WTC11 (cell line): ENCODE measurements at regions not wholly inside any gene's neighbourhood (a gene's known extent, or its start where the extent isn't known, plus 50 kb on each side); places are given as distances from the start of the nearest gene placed in this dataset.
"Not testable (repeated sequence)": the region's sequence is repeated elsewhere in the genome, so short reads cannot be mapped to it uniquely, and the experiment has no call there.

Experiments used
- ATAC-seq: fragments of 200-7000 bp; cut with Tn5 transposase; 2 replicates; pipeline ENCODE4 v1.10.0; 2021; ENCODE audit warnings: mild to moderate bottlenecking, moderate library complexity
- CTCF ChIA-PET: fragments of 300-600 bp; sonication (Branson Sonifier 250); formaldehyde crosslinking; loops from one replicate; lab custom pipeline; 2021; ENCODE audit warnings: antibody characterized with exemption; lab: Charles Lee
- POLR2A ChIA-PET: fragments of 350-600 bp; sonication (Branson Sonifier 250); formaldehyde crosslinking; loops from one replicate; lab custom pipeline; 2021; ENCODE audit warnings: antibody characterized with exemption; lab: Charles Lee
- DNase-seq: peaks from one replicate; pipeline ENCODE4 v3.0.0; 2021; ENCODE audit warnings: low spot score
- H3K27ac Mint-ChIP-seq: 2 replicates; pipeline ENCODE4 v1.8.0; 2021; ENCODE audit warnings: mixed read lengths
- H3K27me3 Mint-ChIP-seq: 2 replicates; pipeline ENCODE4 v1.8.0; 2021; ENCODE audit warnings: low read depth, mild to moderate bottlenecking, moderate library complexity, mixed read lengths
- H3K36me3 Mint-ChIP-seq: 2 replicates; pipeline ENCODE4 v1.8.0; 2021; ENCODE audit warnings: mixed read lengths
- H3K4me1 Mint-ChIP-seq: 2 replicates; pipeline ENCODE4 v1.8.0; 2022; ENCODE audit warnings: mixed read lengths
- H3K4me3 Mint-ChIP-seq: 2 replicates; pipeline ENCODE4 v1.8.0; 2021; ENCODE audit warnings: mild to moderate bottlenecking, moderate library complexity, mixed read lengths
- H3K9me3 Mint-ChIP-seq: 2 replicates; pipeline ENCODE4 v1.8.0; 2021; ENCODE audit warnings: mixed read lengths
- ATF1 ChIP-seq: sonication (generic); formaldehyde crosslinking; IDR thresholded peaks from 2 replicates; pipeline ENCODE4 v1.8.1; 2023; ENCODE audit warnings: mild to moderate bottlenecking, moderate library complexity, missing genetic modification reagents
- ATF3 ChIP-seq: sonication (generic); formaldehyde crosslinking; conservative IDR thresholded peaks from 2 replicates; pipeline ENCODE4 v1.8.1; 2022; ENCODE audit warnings: mild to moderate bottlenecking, missing genetic modification reagents
- CREM ChIP-seq: sonication (generic); formaldehyde crosslinking; IDR thresholded peaks from 2 replicates; pipeline ENCODE4 v1.8.1; 2022; ENCODE audit warnings: mild to moderate bottlenecking, missing genetic modification reagents, moderate library complexity
- CTCF ChIP-seq: fragments of 200-600 bp; IDR thresholded peaks from 2 replicates; pipeline ENCODE4 v1.8.0; 2022; ENCODE audit warnings: antibody characterized with exemption
- ETV6 ChIP-seq: sonication (generic); formaldehyde crosslinking; IDR thresholded peaks from 2 replicates; pipeline ENCODE4 v1.8.1; 2022; ENCODE audit warnings: mild to moderate bottlenecking, missing genetic modification reagents
- GTF2I ChIP-seq: fragments of 250-450 bp; sonication (Bioruptor Pico); conservative IDR thresholded peaks from 2 replicates; pipeline ENCODE4 v1.4.0; 2021; ENCODE audit warnings: mild to moderate bottlenecking
- JAZF1 ChIP-seq: fragments of 250-450 bp; sonication (Bioruptor Pico); IDR thresholded peaks from 2 replicates; pipeline ENCODE4 v1.9.0; 2021; ENCODE audit warnings: moderate library complexity, mild to moderate bottlenecking, inconsistent platforms
- MLX ChIP-seq: sonication (generic); formaldehyde crosslinking; IDR thresholded peaks from 2 replicates; pipeline ENCODE4 v1.8.1; 2023; ENCODE audit warnings: mild to moderate bottlenecking, missing genetic modification reagents, moderate library complexity
- NR1H2 ChIP-seq: sonication (generic); formaldehyde crosslinking; IDR thresholded peaks from 2 replicates; pipeline ENCODE4 v1.9.0; 2021; ENCODE audit warnings: mild to moderate bottlenecking, moderate library complexity, missing genetic modification reagents
- NR3C1 ChIP-seq: sonication (generic); formaldehyde crosslinking; conservative IDR thresholded peaks from 2 replicates; pipeline ENCODE4 v1.8.1; 2023; ENCODE audit warnings: low read depth, mild to moderate bottlenecking, missing genetic modification reagents
- RELA ChIP-seq: sonication (generic); formaldehyde crosslinking; IDR thresholded peaks from 2 replicates; pipeline ENCODE4 v1.8.1; 2022; ENCODE audit warnings: missing genetic modification reagents, mild to moderate bottlenecking, borderline replicate concordance
- SP1 ChIP-seq: sonication (generic); formaldehyde crosslinking; conservative IDR thresholded peaks from 2 replicates; pipeline ENCODE4 v1.8.1; 2022; ENCODE audit warnings: missing genetic modification reagents
- TEAD1 ChIP-seq: sonication (generic); formaldehyde crosslinking; IDR thresholded peaks from 2 replicates; pipeline ENCODE4 v1.8.0; 2022; ENCODE audit warnings: mild to moderate bottlenecking, missing genetic modification reagents
- TEAD4 ChIP-seq: sonication (generic); formaldehyde crosslinking; IDR thresholded peaks from 2 replicates; pipeline ENCODE4 v1.8.0; 2022; ENCODE audit warnings: mild to moderate bottlenecking, missing genetic modification reagents
- ZBTB43 ChIP-seq: sonication (generic); formaldehyde crosslinking; IDR thresholded peaks from 2 replicates; pipeline ENCODE4 v1.8.1; 2023; ENCODE audit warnings: mild to moderate bottlenecking, missing genetic modification reagents
- ZMAT4 ChIP-seq: fragments of 250-450 bp; sonication (Bioruptor Pico); IDR thresholded peaks from 2 replicates; pipeline ENCODE4 v1.9.0; 2021; ENCODE audit warnings: mild to moderate bottlenecking
- ZNF232 ChIP-seq: sonication (generic); formaldehyde crosslinking; IDR thresholded peaks from 2 replicates; pipeline ENCODE4 v1.8.0; 2022; ENCODE audit warnings: mild to moderate bottlenecking, missing genetic modification reagents
- ZNF317 ChIP-seq: sonication (generic); formaldehyde crosslinking; IDR thresholded peaks from 2 replicates; pipeline ENCODE4 v1.8.1; 2023; ENCODE audit warnings: low read depth, mild to moderate bottlenecking, moderate library complexity, missing genetic modification reagents, borderline replicate concordance
- TF ChIP-seq, protein P1 (sequence below): sonication (generic); formaldehyde crosslinking; IDR thresholded peaks from 2 replicates; pipeline ENCODE4 v1.8.0; 2022; ENCODE audit warnings: mild to moderate bottlenecking, missing genetic modification reagents
- TF ChIP-seq, protein P2 (sequence below): sonication (generic); formaldehyde crosslinking; IDR thresholded peaks from 2 replicates; pipeline ENCODE4 v1.8.0; 2022; ENCODE audit warnings: mild to moderate bottlenecking, missing genetic modification reagents
- TF ChIP-seq, protein P3 (sequence below): sonication (generic); formaldehyde crosslinking; IDR thresholded peaks from 2 replicates; pipeline ENCODE4 v1.8.1; 2022; ENCODE audit warnings: low read depth, mild to moderate bottlenecking, moderate library complexity, missing genetic modification reagents, borderline replicate concordance
- TF ChIP-seq, protein P4 (sequence below): sonication (generic); formaldehyde crosslinking; IDR thresholded peaks from 2 replicates; pipeline ENCODE4 v1.8.1; 2022; ENCODE audit warnings: missing genetic modification reagents, borderline replicate concordance
- TF ChIP-seq, protein P5 (sequence below): sonication (generic); formaldehyde crosslinking; IDR thresholded peaks from 2 replicates; pipeline ENCODE4 v1.8.1; 2023; ENCODE audit warnings: mild to moderate bottlenecking, missing genetic modification reagents

DNA sequence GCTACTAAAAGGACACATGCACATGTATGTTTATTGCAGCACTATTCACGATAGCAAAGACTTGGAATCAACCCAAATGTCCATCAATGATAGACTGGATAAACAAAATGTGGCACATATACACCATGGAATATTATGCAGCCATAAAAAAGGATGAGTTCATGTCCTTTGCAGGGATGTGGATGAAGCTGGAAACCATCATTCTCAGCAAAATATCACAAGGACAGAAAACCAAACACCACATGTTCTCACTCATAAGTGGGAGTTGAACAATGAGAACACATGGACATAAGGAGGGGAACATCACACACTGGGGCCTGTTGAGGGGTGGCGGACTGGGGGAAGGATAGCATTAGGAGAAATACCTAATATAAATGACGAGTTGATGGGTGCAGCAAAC lies 168.2 kb downstream of the NPR3 start:
- H3K27ac Mint-ChIP-seq, H3K4me1 Mint-ChIP-seq, H3K4me3 Mint-ChIP-seq, H3K27me3 Mint-ChIP-seq, POLR2A ChIA-PET, ATAC-seq, CTCF ChIA-PET, DNase-seq: not testable (repeated sequence)
- peaks cover 15% of the 10 kb centered on the region; the same call in 1 of the 2 replicates for H3K36me3 Mint-ChIP-seq
- peaks cover 34% of the 10 kb centered on the region for H3K9me3 Mint-ChIP-seq

DNA sequence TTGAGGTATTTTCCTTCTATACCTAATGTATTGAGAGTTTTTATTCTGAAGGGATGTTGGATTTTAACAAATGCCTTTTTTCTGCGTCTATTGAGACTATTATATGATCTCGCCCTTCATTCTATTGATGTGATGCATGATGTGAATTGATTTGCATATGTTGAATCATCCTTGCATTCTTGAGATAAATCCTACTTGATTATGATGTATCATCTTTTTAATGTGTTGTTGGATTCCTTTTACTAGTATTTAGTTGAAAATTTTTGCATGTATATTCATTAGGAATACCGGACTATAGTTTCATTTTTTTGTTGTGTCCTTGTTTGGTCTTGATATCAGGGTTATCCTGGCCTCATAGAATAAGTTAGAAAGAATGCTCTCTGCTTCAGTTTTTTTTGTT lies 169.7 kb downstream of the NPR3 start:
- peaks cover 39% of the 10 kb centered on the region for H3K9me3 Mint-ChIP-seq
- DNase-seq, result no peak
- CTCF ChIA-PET, result no interaction called here
- H3K36me3 Mint-ChIP-seq, result peaks cover 15% of the 10 kb centered on the region; the same call in 1 of the 2 replicates
- no peak for ATAC-seq
- H3K27ac Mint-ChIP-seq, result no peak overlapping the region
- no peaks in the 10 kb centered on the region; the same call in 1 of the 2 replicates for H3K27me3 Mint-ChIP-seq
- POLR2A ChIA-PET, result no interaction called here
- no peaks in the 10 kb centered on the region for H3K4me1 Mint-ChIP-seq
- H3K4me3 Mint-ChIP-seq, result no peak overlapping the region
- TF ChIP-seq ZNF317 (CRISPR knock-in tag), result no peak
- TF ChIP-seq CREM, result no peak
- no peak for TF ChIP-seq SP1 (CRISPR knock-in tag)
- no peak for TF ChIP-seq ZNF232
- TF ChIP-seq, protein P1, sequence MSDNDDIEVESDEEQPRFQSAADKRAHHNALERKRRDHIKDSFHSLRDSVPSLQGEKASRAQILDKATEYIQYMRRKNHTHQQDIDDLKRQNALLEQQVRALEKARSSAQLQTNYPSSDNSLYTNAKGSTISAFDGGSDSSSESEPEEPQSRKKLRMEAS, result no peak
- TF ChIP-seq TEAD1 (CRISPR knock-in tag), result no peak
- TF ChIP-seq, protein P2, sequence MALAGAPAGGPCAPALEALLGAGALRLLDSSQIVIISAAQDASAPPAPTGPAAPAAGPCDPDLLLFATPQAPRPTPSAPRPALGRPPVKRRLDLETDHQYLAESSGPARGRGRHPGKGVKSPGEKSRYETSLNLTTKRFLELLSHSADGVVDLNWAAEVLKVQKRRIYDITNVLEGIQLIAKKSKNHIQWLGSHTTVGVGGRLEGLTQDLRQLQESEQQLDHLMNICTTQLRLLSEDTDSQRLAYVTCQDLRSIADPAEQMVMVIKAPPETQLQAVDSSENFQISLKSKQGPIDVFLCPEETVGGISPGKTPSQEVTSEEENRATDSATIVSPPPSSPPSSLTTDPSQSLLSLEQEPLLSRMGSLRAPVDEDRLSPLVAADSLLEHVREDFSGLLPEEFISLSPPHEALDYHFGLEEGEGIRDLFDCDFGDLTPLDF, result no peak
- no peak for TF ChIP-seq NR3C1 (CRISPR knock-in tag)
- no peak for TF ChIP-seq TEAD4 (CRISPR knock-in tag)
- no peak for TF ChIP-seq ZMAT4 (CRISPR knock-in tag)
- TF ChIP-seq ETV6, result no peak
- TF ChIP-seq, protein P3, sequence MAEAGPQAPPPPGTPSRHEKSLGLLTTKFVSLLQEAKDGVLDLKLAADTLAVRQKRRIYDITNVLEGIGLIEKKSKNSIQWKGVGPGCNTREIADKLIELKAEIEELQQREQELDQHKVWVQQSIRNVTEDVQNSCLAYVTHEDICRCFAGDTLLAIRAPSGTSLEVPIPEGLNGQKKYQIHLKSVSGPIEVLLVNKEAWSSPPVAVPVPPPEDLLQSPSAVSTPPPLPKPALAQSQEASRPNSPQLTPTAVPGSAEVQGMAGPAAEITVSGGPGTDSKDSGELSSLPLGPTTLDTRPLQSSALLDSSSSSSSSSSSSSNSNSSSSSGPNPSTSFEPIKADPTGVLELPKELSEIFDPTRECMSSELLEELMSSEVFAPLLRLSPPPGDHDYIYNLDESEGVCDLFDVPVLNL (CRISPR knock-in tag), result no peak
- TF ChIP-seq GTF2I (CRISPR knock-in tag), result no peak
- no peak for TF ChIP-seq MLX
- TF ChIP-seq RELA (CRISPR knock-in tag), result no peak
- TF ChIP-seq ZBTB43 (CRISPR knock-in tag), result no peak
- no peak for TF ChIP-seq CTCF

GRCh38 chr5:32887390-32887789 lies 176.3 kb downstream of the NPR3 start:
- ATAC-seq, result no peak
- TF ChIP-seq ATF1 (no peak), JAZF1 (CRISPR knock-in tag) (no peak), NR1H2 (CRISPR knock-in tag) (no peak), ATF3 (CRISPR knock-in tag) (no peak)
- TF ChIP-seq, protein P4, sequence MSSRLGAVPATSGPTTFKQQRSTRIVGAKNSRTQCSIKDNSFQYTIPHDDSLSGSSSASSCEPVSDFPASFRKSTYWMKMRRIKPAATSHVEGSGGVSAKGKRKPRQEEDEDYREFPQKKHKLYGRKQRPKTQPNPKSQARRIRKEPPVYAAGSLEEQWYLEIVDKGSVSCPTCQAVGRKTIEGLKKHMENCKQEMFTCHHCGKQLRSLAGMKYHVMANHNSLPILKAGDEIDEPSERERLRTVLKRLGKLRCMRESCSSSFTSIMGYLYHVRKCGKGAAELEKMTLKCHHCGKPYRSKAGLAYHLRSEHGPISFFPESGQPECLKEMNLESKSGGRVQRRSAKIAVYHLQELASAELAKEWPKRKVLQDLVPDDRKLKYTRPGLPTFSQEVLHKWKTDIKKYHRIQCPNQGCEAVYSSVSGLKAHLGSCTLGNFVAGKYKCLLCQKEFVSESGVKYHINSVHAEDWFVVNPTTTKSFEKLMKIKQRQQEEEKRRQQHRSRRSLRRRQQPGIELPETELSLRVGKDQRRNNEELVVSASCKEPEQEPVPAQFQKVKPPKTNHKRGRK, result no peak
- TF ChIP-seq, protein P5, sequence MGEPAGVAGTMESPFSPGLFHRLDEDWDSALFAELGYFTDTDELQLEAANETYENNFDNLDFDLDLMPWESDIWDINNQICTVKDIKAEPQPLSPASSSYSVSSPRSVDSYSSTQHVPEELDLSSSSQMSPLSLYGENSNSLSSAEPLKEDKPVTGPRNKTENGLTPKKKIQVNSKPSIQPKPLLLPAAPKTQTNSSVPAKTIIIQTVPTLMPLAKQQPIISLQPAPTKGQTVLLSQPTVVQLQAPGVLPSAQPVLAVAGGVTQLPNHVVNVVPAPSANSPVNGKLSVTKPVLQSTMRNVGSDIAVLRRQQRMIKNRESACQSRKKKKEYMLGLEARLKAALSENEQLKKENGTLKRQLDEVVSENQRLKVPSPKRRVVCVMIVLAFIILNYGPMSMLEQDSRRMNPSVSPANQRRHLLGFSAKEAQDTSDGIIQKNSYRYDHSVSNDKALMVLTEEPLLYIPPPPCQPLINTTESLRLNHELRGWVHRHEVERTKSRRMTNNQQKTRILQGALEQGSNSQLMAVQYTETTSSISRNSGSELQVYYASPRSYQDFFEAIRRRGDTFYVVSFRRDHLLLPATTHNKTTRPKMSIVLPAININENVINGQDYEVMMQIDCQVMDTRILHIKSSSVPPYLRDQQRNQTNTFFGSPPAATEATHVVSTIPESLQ (CRISPR knock-in tag), result no peak

More at GRCh38 chr5:32887390-32887789, 176.3 kb downstream of the NPR3 start:
- Mint-ChIP-seq H3K4me1 (no peaks in the 10 kb centered on the region), H3K4me3 (no peak overlapping the region), H3K36me3 (no peaks in the 10 kb centered on the region), H3K9me3 (peaks cover 17% of the 10 kb centered on the region), H3K27me3 (no peaks in the 10 kb centered on the region; the same call in 1 of the 2 replicates), H3K27ac (no peak overlapping the region)
- CTCF ChIA-PET, result no interaction called here
- POLR2A ChIA-PET, result no interaction called here
- DNase-seq, result no peak
